Neural progenitor cell (in vitro differentiated cells): ENCODE measurements at regions not wholly inside any gene's neighbourhood (a gene's known extent, or its start where the extent isn't known, plus 50 kb on each side); places are given as distances from the start of the nearest gene placed in this dataset.

Source experiments
- DNase-seq: peaks from one replicate; pipeline ENCODE4 v3.0.0-alpha.2; 2016; ENCODE audit warnings: low spot score
- H2AFZ ChIP-seq: fragments of 200-600 bp; sonication (generic); replicated peaks from 2 replicates; pipeline ENCODE4 v1.6.1; 2016; ENCODE audit warnings: antibody characterized with exemption
- H3F3A ChIP-seq: fragments of 200-600 bp; sonication (generic); 2 replicates; pipeline ENCODE4 v1.6.1; 2016; ENCODE audit warnings: antibody characterized with exemption, low read depth
- H3K27ac ChIP-seq: fragments of 200-600 bp; sonication (generic); 2 replicates; pipeline ENCODE4 v1.5.1; 2016; ENCODE audit warnings: mild to moderate bottlenecking
- H3K27me3 ChIP-seq: fragments of 200-600 bp; sonication (generic); 2 replicates; pipeline ENCODE4 v1.6.1; 2016; ENCODE audit warnings: mild to moderate bottlenecking, moderate library complexity
- H3K36me3 ChIP-seq: fragments of 200-600 bp; sonication (generic); 2 replicates; pipeline ENCODE4 v1.5.1; 2016
- H3K4me1 ChIP-seq: fragments of 200-600 bp; sonication (generic); 2 replicates; pipeline ENCODE4 v1.6.1; 2016; ENCODE audit warnings: mixed run types
- H3K4me2 ChIP-seq: fragments of 200-600 bp; sonication (generic); 2 replicates; pipeline ENCODE4 v1.6.1; 2016
- H3K4me3 ChIP-seq: fragments of 200-600 bp; sonication (generic); 2 replicates; pipeline ENCODE4 v1.5.1; 2016
- H3K79me2 ChIP-seq: fragments of 200-600 bp; sonication (generic); 2 replicates; pipeline ENCODE4 v1.6.1; 2016; ENCODE audit warnings: low read depth
- H3K9ac ChIP-seq: fragments of 200-600 bp; sonication (generic); 2 replicates; pipeline ENCODE4 v1.6.1; 2016
- H3K9me3 ChIP-seq: fragments of 200-600 bp; sonication (generic); 2 replicates; pipeline ENCODE4 v1.5.1; 2016; ENCODE audit warnings: low read depth
- H4K20me1 ChIP-seq: fragments of 200-600 bp; sonication (generic); 2 replicates; pipeline ENCODE4 v1.6.1; 2016; ENCODE audit warnings: low read depth
- H3K27ac Mint-ChIP-seq: 3 replicates; pipeline ENCODE4 v1.8.0; 2021; ENCODE audit warnings: mixed read lengths
- H3K27me3 Mint-ChIP-seq: 2 replicates; pipeline ENCODE4 v1.8.0; 2022; ENCODE audit warnings: low read depth, mild to moderate bottlenecking, inconsistent platforms, moderate library complexity, mixed read lengths; ENCODE audit not compliant: insufficient read depth
- H3K36me3 Mint-ChIP-seq: 3 replicates; pipeline ENCODE4 v1.8.0; 2021; ENCODE audit warnings: mixed read lengths
- H3K4me1 Mint-ChIP-seq: 3 replicates; pipeline ENCODE4 v1.8.0; 2021; ENCODE audit warnings: mixed read lengths
- H3K4me3 Mint-ChIP-seq: 3 replicates; pipeline ENCODE4 v1.8.0; 2021; ENCODE audit warnings: mild to moderate bottlenecking, moderate library complexity, mixed read lengths
- H3K9me3 Mint-ChIP-seq: 3 replicates; pipeline ENCODE4 v1.8.0; 2020; ENCODE audit warnings: mixed read lengths
- EZH2 ChIP-seq: fragments of 200-600 bp; sonication (generic); IDR thresholded peaks from 2 replicates; pipeline ENCODE4 v1.6.1; 2017; ENCODE audit warnings: antibody characterized with exemption, mild to moderate bottlenecking, moderate library complexity
- EZH2phosphoT487 ChIP-seq: fragments of 200-600 bp; sonication (generic); IDR thresholded peaks from 2 replicates; pipeline ENCODE4 v1.6.1; 2017; ENCODE audit warnings: antibody characterized with exemption
- TF ChIP-seq, protein P1 (sequence below): fragments of 200-600 bp; sonication (generic); IDR thresholded peaks from 2 replicates; pipeline ENCODE4 v1.5.1; 2017; ENCODE audit warnings: antibody characterized with exemption, mild to moderate bottlenecking

- H3K36me3 ChIP-seq = no peaks in the 10 kb centered on the region
- peaks cover 6% of the 10 kb centered on the region for H3F3A ChIP-seq
- no peak for DNase-seq
- no peak for TF ChIP-seq EZH2phosphoT487
- TF ChIP-seq, protein P1, sequence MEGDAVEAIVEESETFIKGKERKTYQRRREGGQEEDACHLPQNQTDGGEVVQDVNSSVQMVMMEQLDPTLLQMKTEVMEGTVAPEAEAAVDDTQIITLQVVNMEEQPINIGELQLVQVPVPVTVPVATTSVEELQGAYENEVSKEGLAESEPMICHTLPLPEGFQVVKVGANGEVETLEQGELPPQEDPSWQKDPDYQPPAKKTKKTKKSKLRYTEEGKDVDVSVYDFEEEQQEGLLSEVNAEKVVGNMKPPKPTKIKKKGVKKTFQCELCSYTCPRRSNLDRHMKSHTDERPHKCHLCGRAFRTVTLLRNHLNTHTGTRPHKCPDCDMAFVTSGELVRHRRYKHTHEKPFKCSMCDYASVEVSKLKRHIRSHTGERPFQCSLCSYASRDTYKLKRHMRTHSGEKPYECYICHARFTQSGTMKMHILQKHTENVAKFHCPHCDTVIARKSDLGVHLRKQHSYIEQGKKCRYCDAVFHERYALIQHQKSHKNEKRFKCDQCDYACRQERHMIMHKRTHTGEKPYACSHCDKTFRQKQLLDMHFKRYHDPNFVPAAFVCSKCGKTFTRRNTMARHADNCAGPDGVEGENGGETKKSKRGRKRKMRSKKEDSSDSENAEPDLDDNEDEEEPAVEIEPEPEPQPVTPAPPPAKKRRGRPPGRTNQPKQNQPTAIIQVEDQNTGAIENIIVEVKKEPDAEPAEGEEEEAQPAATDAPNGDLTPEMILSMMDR = no peak
- H3K9ac ChIP-seq = no peak overlapping the region
- H3K27ac ChIP-seq = no peak overlapping the region
- no peak overlapping the region for H3K4me3 ChIP-seq
- peaks cover 6% of the 10 kb centered on the region for H3K27me3 ChIP-seq
- H3K79me2 ChIP-seq = no peaks in the 10 kb centered on the region
- Mint-ChIP-seq H3K36me3 (no peaks in the 10 kb centered on the region), H3K9me3 (no peaks in the 10 kb centered on the region), H3K4me1 (peaks cover 35% of the 10 kb centered on the region), H3K4me3 (no peak overlapping the region), H3K27ac (no peak overlapping the region), H3K27me3 (peaks cover 13% of the 10 kb centered on the region)
- peaks cover 10% of the 10 kb centered on the region for H3K4me1 ChIP-seq
- no peaks in the 10 kb centered on the region for H3K9me3 ChIP-seq
- H3K4me2 ChIP-seq = no peak overlapping the region
- no peak overlapping the region for H2AFZ ChIP-seq
- no peaks in the 10 kb centered on the region for H4K20me1 ChIP-seq
These were observed 94.9 kb downstream of the TMEM130 start for GRCh38 chr7:98774884-98775283.

GRCh38 chr7:98777051-98777450 lies 92.8 kb downstream of the TMEM130 start:
- Mint-ChIP-seq H3K4me1 (peaks cover 22% of the 10 kb centered on the region), H3K4me3 (no peak overlapping the region), H3K9me3 (no peaks in the 10 kb centered on the region), H3K36me3 (no peaks in the 10 kb centered on the region), H3K27ac (peak overlapping the region; percentile 38), H3K27me3 (peaks cover 18% of the 10 kb centered on the region)
- Histone ChIP-seq H3K4me3 (no peak overlapping the region), H3K27me3 (peaks cover 6% of the 10 kb centered on the region), H3K27ac (no peak overlapping the region), H3K79me2 (no peaks in the 10 kb centered on the region), H4K20me1 (no peaks in the 10 kb centered on the region), H3F3A (no peaks in the 10 kb centered on the region), H3K4me1 (peaks cover 3% of the 10 kb centered on the region), H2AFZ (no peak overlapping the region), H3K9me3 (no peaks in the 10 kb centered on the region), H3K9ac (no peak overlapping the region), H3K4me2 (no peak overlapping the region), H3K36me3 (no peaks in the 10 kb centered on the region)
- DNase-seq = no peak
- TF ChIP-seq, protein P1 = no peak
- TF ChIP-seq EZH2phosphoT487 = no peak
- no peak for TF ChIP-seq EZH2

- H3K36me3 ChIP-seq = no peaks in the 10 kb centered on the region
- H3K27me3 ChIP-seq = no peaks in the 10 kb centered on the region
- H3K27ac Mint-ChIP-seq = no peak overlapping the region
- no peaks in the 10 kb centered on the region for H4K20me1 ChIP-seq
- H3K27ac ChIP-seq = no peak overlapping the region
- no peak overlapping the region for H3K4me3 ChIP-seq
- no peaks in the 10 kb centered on the region for H3K36me3 Mint-ChIP-seq
- no peak for DNase-seq
- peaks cover 21% of the 10 kb centered on the region for H3K27me3 Mint-ChIP-seq
- no peak overlapping the region for H3K4me2 ChIP-seq
- H3K9me3 Mint-ChIP-seq = no peaks in the 10 kb centered on the region
- no peaks in the 10 kb centered on the region for H3K79me2 ChIP-seq
- no peak overlapping the region for H3K4me3 Mint-ChIP-seq
- H3K9ac ChIP-seq = no peak overlapping the region
- H3K4me1 ChIP-seq = no peaks in the 10 kb centered on the region
- no peaks in the 10 kb centered on the region for H3F3A ChIP-seq
- no peaks in the 10 kb centered on the region for H3K9me3 ChIP-seq
- TF ChIP-seq, protein P1 = no peak
- H3K4me1 Mint-ChIP-seq = peaks cover 15% of the 10 kb centered on the region
- no peak overlapping the region for H2AFZ ChIP-seq
These were observed 91.4 kb downstream of the TMEM130 start for GRCh38 chr7:98778421-98778820.
